Activated CD4-positive, alpha-beta T cell treated with anti-CD3 and anti-CD28 coated beads, Interleukin-2, amount 10 ng/mL, durations not matched to agents 7 days and 5 days (primary cell): ENCODE measurements at regions not wholly inside any gene's neighbourhood (a gene's known extent, or its start where the extent isn't known, plus 50 kb on each side); places are given as distances from the start of the nearest gene placed in this dataset.
A peak's percentile ranks its signal among the peaks of the same experiment; 100 is the strongest.
"Not testable (repeated sequence)": the region's sequence is repeated elsewhere in the genome, so short reads cannot be mapped to it uniquely, and the experiment has no call there.

ENCODE experiments used
- CTCF ChIA-PET: fragments of 350-600 bp; sonication (Branson Sonifier 250); formaldehyde crosslinking; loops from one replicate; lab custom pipeline; 2021; ENCODE audit warnings: antibody characterized with exemption; lab: Charles Lee
- POLR2A ChIA-PET: fragments of 350-600 bp; sonication (Branson Sonifier 250); formaldehyde crosslinking; loops from one replicate; lab custom pipeline; 2021; ENCODE audit warnings: antibody characterized with exemption; lab: Charles Lee
- DNase-seq: peaks from one replicate; pipeline ENCODE4 v3.0.0-alpha.2; 2020
- H3K27ac Mint-ChIP-seq: one replicate; pipeline ENCODE4 v1.8.0; 2021; ENCODE audit warnings: mild to moderate bottlenecking, moderate library complexity, mixed read lengths
- H3K27me3 Mint-ChIP-seq: one replicate; pipeline ENCODE4 v1.8.0; 2021; ENCODE audit warnings: mixed read lengths
- H3K36me3 Mint-ChIP-seq: one replicate; pipeline ENCODE4 v1.8.0; 2021; ENCODE audit warnings: low read depth, mixed read lengths
- H3K4me1 Mint-ChIP-seq: one replicate; pipeline ENCODE4 v1.8.0; 2021; ENCODE audit warnings: mixed read lengths
- H3K4me3 Mint-ChIP-seq: one replicate; pipeline ENCODE4 v1.8.0; 2021; ENCODE audit warnings: mild to moderate bottlenecking, moderate library complexity, mixed read lengths
- H3K9me3 Mint-ChIP-seq: one replicate; pipeline ENCODE4 v1.8.0; 2021; ENCODE audit warnings: mixed read lengths

GRCh38 chr6:26232940-26233648 lies 131.9 kb upstream of the BTN3A2 start:
- H3K4me1 Mint-ChIP-seq, result peaks cover 54% of the 10 kb centered on the region
- H3K36me3 Mint-ChIP-seq, result peaks cover 5% of the 10 kb centered on the region
- H3K9me3 Mint-ChIP-seq, result no peaks in the 10 kb centered on the region
- H3K4me3 Mint-ChIP-seq, result peak overlapping the region; percentile 85
- peak; percentile 60 for DNase-seq
- peak overlapping the region; percentile 100 for H3K27ac Mint-ChIP-seq
- ChIA-PET POLR2A (interaction anchor here (0.6 to 6.5 kb wide), 26 partner anchors 8 to 1575 kb away, joined by 3 to 142 read pairs (median 6); a partner anchor contains a TSS), CTCF (interaction anchor here (1.2 to 3.9 kb wide), 6 partner anchors 10 to 44 kb away, joined by 3 to 28 read pairs (median 8); a partner anchor contains a TSS)
- H3K27me3 Mint-ChIP-seq, result no peaks in the 10 kb centered on the region

- Mint-ChIP-seq H3K36me3 (peaks cover 5% of the 10 kb centered on the region), H3K4me1 (peaks cover 57% of the 10 kb centered on the region), H3K9me3 (no peaks in the 10 kb centered on the region), H3K27ac (peak overlapping the region; percentile 100), H3K27me3 (no peaks in the 10 kb centered on the region), H3K4me3 (peak overlapping the region; percentile 85)
- ChIA-PET CTCF (interaction anchor here (0.7 to 3.9 kb wide), 9 partner anchors 9 to 191 kb away, joined by 3 to 28 read pairs (median 5); a partner anchor contains a TSS), POLR2A (interaction anchor here (0.7 to 6.5 kb wide), 40 partner anchors 7 to 1659 kb away, joined by 3 to 142 read pairs (median 5); a partner anchor contains a TSS)
- peak; percentile 80 for DNase-seq
Observed at GRCh38 chr6:26233649-26234420, 131.2 kb upstream of the BTN3A2 start.

- peak overlapping the region; percentile 100 for H3K27ac Mint-ChIP-seq
- H3K36me3 Mint-ChIP-seq, result peaks cover 5% of the 10 kb centered on the region
- peak; percentile 86 for DNase-seq
- ChIA-PET POLR2A (interaction anchor here (0.5 to 6.5 kb wide), 36 partner anchors 8 to 1658 kb away, joined by 3 to 142 read pairs (median 5); a partner anchor contains a TSS), CTCF (interaction anchor here (0.7 to 3.9 kb wide), 9 partner anchors 9 to 51 kb away, joined by 3 to 28 read pairs (median 5); a partner anchor contains a TSS)
- H3K4me3 Mint-ChIP-seq, result peak overlapping the region; percentile 85
- H3K4me1 Mint-ChIP-seq, result peaks cover 54% of the 10 kb centered on the region
- H3K9me3 Mint-ChIP-seq, result no peaks in the 10 kb centered on the region
- no peaks in the 10 kb centered on the region for H3K27me3 Mint-ChIP-seq
Observed at GRCh38 chr6:26234421-26235301, 130.3 kb upstream of the BTN3A2 start.

GRCh38 chr6:26235302-26235670 lies 129.7 kb upstream of the BTN3A2 start:
- ChIA-PET CTCF (interaction anchor here (1.0 to 3.9 kb wide), 4 partner anchors 10 to 15 kb away, joined by 3 to 28 read pairs (median 4); a partner anchor contains a TSS), POLR2A (interaction anchor here (0.7 to 6.5 kb wide), 13 partner anchors 12 to 1577 kb away, joined by 3 to 142 read pairs (median 18); a partner anchor contains a TSS)
- Mint-ChIP-seq H3K27ac (peak overlapping the region; percentile 100), H3K4me1 (peaks cover 56% of the 10 kb centered on the region), H3K36me3 (peaks cover 2% of the 10 kb centered on the region), H3K27me3 (no peaks in the 10 kb centered on the region), H3K9me3 (no peaks in the 10 kb centered on the region), H3K4me3 (peak overlapping the region; percentile 85)
- DNase-seq, result no peak

DNA sequence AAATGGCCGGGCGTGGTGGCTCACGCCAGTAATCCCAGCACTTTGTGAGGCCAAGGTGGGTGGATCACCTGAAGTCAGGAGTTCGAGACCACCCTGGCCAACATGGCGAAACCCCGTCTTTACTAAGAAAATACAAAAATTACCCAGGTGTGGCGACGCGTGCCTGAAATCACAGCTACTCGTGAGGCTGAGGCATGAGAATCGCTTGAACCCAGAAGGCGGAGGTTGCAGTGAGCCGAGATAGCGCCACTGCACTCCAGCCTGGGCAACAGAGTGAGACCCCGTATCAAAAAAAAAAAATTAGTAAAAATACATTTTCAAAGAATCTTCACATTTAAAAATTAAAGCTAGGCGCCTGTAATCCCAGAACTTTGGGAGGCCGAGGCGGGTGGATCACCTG lies 125.6 kb upstream of the BTN3A2 start:
- not testable (repeated sequence) for H3K36me3 Mint-ChIP-seq, H3K9me3 Mint-ChIP-seq, H3K4me3 Mint-ChIP-seq, H3K27me3 Mint-ChIP-seq, DNase-seq
- ChIA-PET CTCF (interaction anchor here (0.7 kb wide), 1 partner anchor 11 kb away, joined by 3 read pairs; a partner anchor contains a TSS), POLR2A (interaction anchor here (0.6 kb wide), 1 partner anchor 1103 kb away, joined by 5 read pairs; no protein-coding TSS in a partner anchor)
- H3K27ac Mint-ChIP-seq, result peak overlapping the region; percentile 96
- peaks cover 59% of the 10 kb centered on the region for H3K4me1 Mint-ChIP-seq

DNA sequence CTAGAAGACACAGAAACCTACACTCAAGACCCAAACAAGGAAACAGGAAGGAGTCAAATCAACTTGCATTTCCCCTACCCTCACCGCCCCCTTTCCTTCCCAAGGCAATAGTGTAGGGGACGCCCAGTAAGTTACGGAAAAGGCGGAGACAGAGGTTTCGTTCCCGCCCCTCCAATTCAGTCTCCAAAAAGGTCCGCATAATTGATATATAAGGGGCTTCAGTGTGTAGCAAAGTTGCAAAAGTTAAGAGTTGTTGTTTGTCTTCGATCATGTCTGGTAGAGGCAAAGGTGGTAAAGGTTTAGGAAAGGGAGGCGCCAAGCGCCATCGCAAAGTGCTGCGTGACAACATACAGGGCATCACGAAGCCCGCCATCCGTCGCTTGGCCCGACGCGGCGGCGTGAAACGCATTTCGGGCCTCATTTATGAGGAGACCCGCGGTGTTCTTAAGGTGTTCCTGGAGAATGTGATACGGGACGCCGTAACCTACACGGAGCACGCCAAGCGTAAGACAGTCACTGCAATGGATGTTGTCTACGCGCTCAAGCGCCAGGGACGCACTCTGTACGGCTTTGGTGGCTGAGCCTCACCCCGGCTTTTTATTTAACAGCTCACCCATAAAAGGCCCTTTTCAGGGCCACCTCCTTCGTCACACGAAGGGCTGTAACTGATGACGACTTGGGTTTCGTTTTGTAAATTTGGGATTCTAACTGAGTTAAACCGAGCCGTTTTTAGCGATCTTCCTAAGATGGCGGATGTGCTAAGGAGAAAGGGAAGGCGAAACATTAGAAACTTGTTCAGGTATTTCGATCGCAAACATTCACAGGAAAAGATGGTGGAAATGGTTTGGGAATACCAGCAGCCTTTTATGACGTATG lies 124.6 kb upstream of the BTN3A2 start:
- peak; percentile 92 for DNase-seq
- H3K4me3 Mint-ChIP-seq, result peak overlapping the region; percentile 72
- no peaks in the 10 kb centered on the region for H3K27me3 Mint-ChIP-seq
- POLR2A ChIA-PET, result interaction anchor here (0.6 to 1.3 kb wide), 8 partner anchors 10 to 1104 kb away, joined by 3 to 18 read pairs (median 4); a partner anchor contains a TSS
- peak overlapping the region; percentile 96 for H3K27ac Mint-ChIP-seq
- CTCF ChIA-PET, result interaction anchor here (1.0 to 2.3 kb wide), 2 partner anchors 10 to 12 kb away, joined by 4 to 9 read pairs; a partner anchor contains a TSS
- peaks cover 63% of the 10 kb centered on the region for H3K4me1 Mint-ChIP-seq
- H3K9me3 Mint-ChIP-seq, result no peaks in the 10 kb centered on the region
- peaks cover 3% of the 10 kb centered on the region for H3K36me3 Mint-ChIP-seq

GRCh38 chr6:26241033-26241895 lies 123.7 kb upstream of the BTN3A2 start:
- peaks cover 3% of the 10 kb centered on the region for H3K36me3 Mint-ChIP-seq
- no peaks in the 10 kb centered on the region for H3K9me3 Mint-ChIP-seq
- ChIA-PET POLR2A (interaction anchor here (0.6 to 1.3 kb wide), 9 partner anchors 9 to 58 kb away, joined by 3 to 18 read pairs (median 4); a partner anchor contains a TSS), CTCF (interaction anchor here (0.6 to 2.3 kb wide), 4 partner anchors 9 to 84 kb away, joined by 3 to 9 read pairs (median 4); a partner anchor contains a TSS)
- peaks cover 57% of the 10 kb centered on the region for H3K4me1 Mint-ChIP-seq
- peak; percentile 57 for DNase-seq
- peak overlapping the region; percentile 96 for H3K27ac Mint-ChIP-seq
- H3K4me3 Mint-ChIP-seq, result peak overlapping the region; percentile 72
- no peaks in the 10 kb centered on the region for H3K27me3 Mint-ChIP-seq

DNA sequence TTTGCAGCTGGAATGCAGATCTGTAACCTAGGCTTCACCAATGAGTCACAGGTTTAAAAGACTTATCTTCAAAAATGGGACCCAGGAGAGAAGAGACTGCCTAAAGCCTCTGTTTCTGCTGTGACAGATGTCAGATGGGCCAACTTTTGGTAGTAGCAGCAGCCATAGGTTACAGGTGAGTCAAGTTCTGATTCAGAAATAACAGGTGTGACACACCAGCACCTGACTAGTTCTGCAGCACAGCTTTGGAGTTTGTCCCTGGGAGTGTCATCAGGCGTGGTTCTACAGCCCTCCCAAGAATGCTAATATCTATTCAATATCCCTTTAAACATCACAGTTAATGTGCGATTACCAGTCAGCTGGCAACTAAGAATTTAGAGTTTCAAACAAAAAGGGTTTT lies 121.9 kb upstream of the BTN3A2 start:
- H3K36me3 Mint-ChIP-seq, result peaks cover 3% of the 10 kb centered on the region
- ChIA-PET POLR2A (interaction anchor here (1.2 kb wide), 1 partner anchor 889 kb away, joined by 6 read pairs; a partner anchor contains a TSS), CTCF (interaction anchor here (1.6 kb wide), 1 partner anchor 60 kb away, joined by 3 read pairs; a partner anchor contains a TSS)
- no peak overlapping the region for H3K4me3 Mint-ChIP-seq
- DNase-seq, result no peak
- H3K27ac Mint-ChIP-seq, result peak overlapping the region; percentile 79
- H3K9me3 Mint-ChIP-seq, result no peaks in the 10 kb centered on the region
- peaks cover 57% of the 10 kb centered on the region for H3K4me1 Mint-ChIP-seq
- no peaks in the 10 kb centered on the region for H3K27me3 Mint-ChIP-seq

DNA sequence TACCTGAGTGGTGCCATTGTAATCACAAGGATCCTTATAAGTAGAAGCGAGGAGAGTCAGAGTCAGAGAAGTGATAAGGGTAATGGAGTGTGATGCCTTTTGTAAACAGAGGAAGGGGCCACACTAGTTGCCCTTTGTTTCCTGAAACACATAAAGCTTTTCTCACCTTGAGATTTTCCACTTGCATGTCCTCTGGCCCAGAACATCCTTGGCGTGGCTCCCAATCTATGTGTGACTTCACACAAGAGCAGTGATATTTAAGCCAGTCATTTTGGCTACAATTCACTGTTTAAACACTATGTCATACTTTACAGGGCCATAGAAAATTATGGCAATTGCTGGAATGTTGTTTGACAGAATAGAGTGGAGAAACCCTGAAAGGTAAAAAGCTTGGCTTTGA lies 121.2 kb upstream of the BTN3A2 start:
- Mint-ChIP-seq H3K27me3 (no peaks in the 10 kb centered on the region), H3K9me3 (no peaks in the 10 kb centered on the region), H3K4me1 (peaks cover 58% of the 10 kb centered on the region), H3K27ac (no peak overlapping the region), H3K4me3 (no peak overlapping the region), H3K36me3 (peaks cover 3% of the 10 kb centered on the region)
- POLR2A ChIA-PET, result no interaction called here
- CTCF ChIA-PET, result interaction anchor here (0.7 to 1.6 kb wide), 2 partner anchors 60 to 61 kb away, joined by 3 read pairs; a partner anchor contains a TSS
- DNase-seq, result no peak

DNA sequence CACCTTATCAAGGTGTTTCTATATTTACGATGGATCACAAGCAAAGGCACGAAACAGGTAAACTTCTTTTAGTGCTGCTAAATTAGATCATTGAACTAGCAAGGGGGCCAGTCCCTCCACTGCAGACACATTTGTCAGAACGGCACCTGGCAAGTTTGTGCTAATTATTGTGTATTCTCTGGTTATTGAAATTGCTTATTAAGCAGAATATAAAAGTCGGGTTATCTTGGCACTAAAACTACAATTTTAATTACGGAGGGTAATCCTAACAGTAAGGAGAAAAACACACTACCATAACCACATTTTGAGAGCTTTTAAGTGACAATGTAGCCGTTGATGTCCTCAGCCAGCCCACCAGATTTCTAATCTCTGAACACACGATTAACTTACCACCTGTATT lies 118.9 kb upstream of the BTN3A2 start:
- Mint-ChIP-seq H3K4me3 (no peak overlapping the region), H3K4me1 (peaks cover 52% of the 10 kb centered on the region), H3K36me3 (peaks cover 3% of the 10 kb centered on the region), H3K27ac (no peak overlapping the region), H3K27me3 (no peaks in the 10 kb centered on the region), H3K9me3 (no peaks in the 10 kb centered on the region)
- no peak for DNase-seq
- CTCF ChIA-PET, result interaction anchor here (1.0 kb wide), 1 partner anchor 10 kb away, joined by 3 read pairs; no protein-coding TSS in a partner anchor
- POLR2A ChIA-PET, result no interaction called here
